GM12872 (cell line): ENCODE measurements at regions not wholly inside any gene's neighbourhood (a gene's known extent, or its start where the extent isn't known, plus 50 kb on each side); places are given as distances from the start of the nearest gene placed in this dataset.

ENCODE experiments used
- CTCF ChIP-seq: IDR thresholded peaks from 3 replicates; pipeline ENCODE4 v1.5.1; 2011; ENCODE audit warnings: low read depth, mild to moderate bottlenecking, low read length, moderate library complexity; ENCODE audit not compliant: insufficient read depth

- TF ChIP-seq CTCF, result no peak
Measured at GRCh38 chr9:4384750-4385149, 84.9 kb upstream of the GLIS3 start.

DNA sequence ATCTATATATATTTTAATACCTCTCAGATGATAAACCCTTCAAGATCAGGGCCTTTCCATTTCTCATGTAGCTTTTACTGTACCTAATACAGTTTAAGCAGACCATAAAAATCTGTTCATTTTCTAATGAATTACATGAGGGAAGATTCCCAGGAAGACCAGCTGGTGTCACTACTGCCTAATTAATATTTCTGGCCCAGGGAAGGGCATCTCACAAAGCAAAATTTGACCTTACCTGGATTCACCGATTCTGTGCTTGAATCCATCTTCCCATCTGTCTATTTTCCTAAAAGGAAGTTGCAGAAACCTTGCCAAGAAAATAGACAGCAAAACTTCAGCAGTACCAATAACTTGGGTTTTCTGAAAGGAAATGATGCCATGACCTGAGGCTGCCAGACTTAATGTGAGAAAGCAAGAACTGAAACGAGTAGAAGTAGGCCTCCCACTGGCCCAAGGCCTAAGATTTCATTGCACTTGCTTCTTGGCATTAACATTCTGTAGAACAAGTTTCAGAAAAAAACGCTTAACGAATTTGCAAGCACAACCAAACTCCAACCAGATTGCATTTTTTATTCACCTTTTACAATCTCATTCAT, 83.0 kb upstream of the GLIS3 start:
- peak; percentile 49 for TF ChIP-seq CTCF

DNA sequence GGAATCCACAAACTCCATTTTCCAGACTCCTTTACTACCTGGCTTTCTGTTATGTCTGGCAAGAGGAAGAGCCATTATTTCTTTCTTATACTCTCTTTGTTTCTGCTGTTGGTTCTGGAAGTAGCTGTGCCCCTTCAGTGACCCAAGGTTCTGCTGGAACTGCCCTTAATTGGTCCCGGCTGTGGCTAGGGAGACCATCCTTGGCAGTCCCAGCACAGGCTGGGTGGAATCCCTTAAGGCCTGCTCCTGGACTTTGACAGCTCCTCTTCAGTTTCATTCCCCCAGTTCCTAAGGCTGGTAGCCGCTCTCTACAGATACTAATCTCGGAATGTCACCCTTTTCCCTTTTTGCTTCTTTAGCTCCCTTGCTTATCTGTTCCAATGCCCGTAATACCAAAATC, 81.9 kb upstream of the GLIS3 start:
- no peak for TF ChIP-seq CTCF

- TF ChIP-seq CTCF, result no peak
Measured at GRCh38 chr9:4380406-4380805, 80.5 kb upstream of the GLIS3 start.

GRCh38 chr9:4375424-4376200, 75.7 kb upstream of the GLIS3 start:
- no peak for TF ChIP-seq CTCF

DNA sequence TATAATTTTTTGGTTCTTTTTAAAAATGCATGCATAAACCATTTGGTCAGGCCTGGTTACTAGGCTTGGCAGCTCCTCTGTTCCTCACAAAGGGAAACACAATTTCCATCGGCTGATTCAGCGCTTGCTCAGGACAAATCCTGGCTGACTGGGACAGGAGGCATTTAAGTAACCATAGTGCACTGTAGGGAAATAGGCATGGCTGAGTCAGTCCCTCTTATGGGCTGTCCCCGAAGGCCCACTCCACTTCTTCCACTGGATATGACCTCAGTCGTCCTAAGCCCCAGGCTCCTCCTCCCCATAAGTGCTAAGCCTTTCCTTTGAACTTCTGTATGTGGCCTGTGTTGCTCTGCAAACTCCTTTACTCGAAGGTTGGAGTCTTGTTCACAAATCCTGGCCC, 71.2 kb upstream of the GLIS3 start:
- TF ChIP-seq CTCF, result no peak

GRCh38 chr9:4370501-4370900, 70.6 kb upstream of the GLIS3 start:
- no peak for TF ChIP-seq CTCF
